ENCODE measurements at regions not wholly inside any gene's neighbourhood (a gene's known extent, or its start where the extent isn't known, plus 50 kb on each side); places are given as distances from the start of the nearest gene placed in this dataset.

DNA sequence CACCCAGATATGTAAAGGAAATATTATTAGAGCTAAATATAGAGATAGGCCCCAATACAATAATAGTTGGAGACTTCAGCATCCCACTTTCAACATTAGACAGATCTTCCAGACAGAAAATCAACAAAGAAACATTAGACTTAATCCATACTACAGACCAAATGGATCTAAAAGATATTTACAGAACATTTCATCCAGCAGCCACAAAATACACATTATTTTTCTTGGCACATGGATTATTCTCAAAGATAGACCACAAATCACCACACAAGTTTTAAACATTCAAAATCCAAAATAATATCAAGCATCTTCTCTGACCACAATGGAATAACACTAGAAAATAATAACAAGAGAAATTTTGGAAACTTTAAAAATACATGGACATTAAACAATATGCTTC, 1159.1 kb upstream of the CITED2 start:
- CTCF ChIA-PET (ENCODE audit: low intra/inter-chr PET ratio): no interaction called here
- POLR2A ChIA-PET: no interaction called here

More for the DNA sequence above, 1159.1 kb upstream of the CITED2 start:
- H3K4me1 ChIP-seq (replicated peaks in 1 of 2; ENCODE audit: control insufficient read depth in 2 of 2, insufficient read depth in 2 of 2, low read length in 2 of 2): no peaks in the 10 kb centered on the region
- H3K36me3 ChIP-seq (ENCODE audit: control insufficient read depth, insufficient read depth, low read length): no peaks in the 10 kb centered on the region
- no peak overlapping the region for H3K27ac ChIP-seq (ENCODE audit: extremely low read depth, low read depth, low read length)
- no peaks in the 10 kb centered on the region for H4K20me1 ChIP-seq (replicated peaks; ENCODE audit: control insufficient read depth, insufficient read depth, low read length)
- H3K4me2 ChIP-seq (ENCODE audit: insufficient read depth, low read length): no peak overlapping the region
- ATAC-seq: no peak
- intact Hi-C loops (cut with micrococcal nuclease): no loop called here
- no peak overlapping the region for H3K4me3 ChIP-seq
- no peaks in the 10 kb centered on the region for H3K27me3 ChIP-seq (ENCODE audit: control insufficient read depth in 2 of 2, insufficient read depth in 2 of 2, low read length in 2 of 2)
- no peak overlapping the region for H2AFZ ChIP-seq (ENCODE audit: low read depth, low read length)
- no peaks in the 10 kb centered on the region for H3K9me1 ChIP-seq (ENCODE audit: control insufficient read depth, insufficient read depth, low read length)
- DNase-seq (ENCODE audit: extremely low read depth in 1 of 4, low spot score in 3 of 4): no peak
- H3K79me2 ChIP-seq (ENCODE audit: control insufficient read depth, insufficient read depth, low read length): no peaks in the 10 kb centered on the region
- TF ChIP-seq PPARD (CRISPR knock-in tag; IDR thresholded peaks at IDR 0.05): no peak
- TF ChIP-seq MLLT1 (IDR thresholded peaks at IDR 0.05): no peak
- TF ChIP-seq ZSCAN29 (IDR thresholded peaks at IDR 0.05): no peak
- TF ChIP-seq, protein P1, sequence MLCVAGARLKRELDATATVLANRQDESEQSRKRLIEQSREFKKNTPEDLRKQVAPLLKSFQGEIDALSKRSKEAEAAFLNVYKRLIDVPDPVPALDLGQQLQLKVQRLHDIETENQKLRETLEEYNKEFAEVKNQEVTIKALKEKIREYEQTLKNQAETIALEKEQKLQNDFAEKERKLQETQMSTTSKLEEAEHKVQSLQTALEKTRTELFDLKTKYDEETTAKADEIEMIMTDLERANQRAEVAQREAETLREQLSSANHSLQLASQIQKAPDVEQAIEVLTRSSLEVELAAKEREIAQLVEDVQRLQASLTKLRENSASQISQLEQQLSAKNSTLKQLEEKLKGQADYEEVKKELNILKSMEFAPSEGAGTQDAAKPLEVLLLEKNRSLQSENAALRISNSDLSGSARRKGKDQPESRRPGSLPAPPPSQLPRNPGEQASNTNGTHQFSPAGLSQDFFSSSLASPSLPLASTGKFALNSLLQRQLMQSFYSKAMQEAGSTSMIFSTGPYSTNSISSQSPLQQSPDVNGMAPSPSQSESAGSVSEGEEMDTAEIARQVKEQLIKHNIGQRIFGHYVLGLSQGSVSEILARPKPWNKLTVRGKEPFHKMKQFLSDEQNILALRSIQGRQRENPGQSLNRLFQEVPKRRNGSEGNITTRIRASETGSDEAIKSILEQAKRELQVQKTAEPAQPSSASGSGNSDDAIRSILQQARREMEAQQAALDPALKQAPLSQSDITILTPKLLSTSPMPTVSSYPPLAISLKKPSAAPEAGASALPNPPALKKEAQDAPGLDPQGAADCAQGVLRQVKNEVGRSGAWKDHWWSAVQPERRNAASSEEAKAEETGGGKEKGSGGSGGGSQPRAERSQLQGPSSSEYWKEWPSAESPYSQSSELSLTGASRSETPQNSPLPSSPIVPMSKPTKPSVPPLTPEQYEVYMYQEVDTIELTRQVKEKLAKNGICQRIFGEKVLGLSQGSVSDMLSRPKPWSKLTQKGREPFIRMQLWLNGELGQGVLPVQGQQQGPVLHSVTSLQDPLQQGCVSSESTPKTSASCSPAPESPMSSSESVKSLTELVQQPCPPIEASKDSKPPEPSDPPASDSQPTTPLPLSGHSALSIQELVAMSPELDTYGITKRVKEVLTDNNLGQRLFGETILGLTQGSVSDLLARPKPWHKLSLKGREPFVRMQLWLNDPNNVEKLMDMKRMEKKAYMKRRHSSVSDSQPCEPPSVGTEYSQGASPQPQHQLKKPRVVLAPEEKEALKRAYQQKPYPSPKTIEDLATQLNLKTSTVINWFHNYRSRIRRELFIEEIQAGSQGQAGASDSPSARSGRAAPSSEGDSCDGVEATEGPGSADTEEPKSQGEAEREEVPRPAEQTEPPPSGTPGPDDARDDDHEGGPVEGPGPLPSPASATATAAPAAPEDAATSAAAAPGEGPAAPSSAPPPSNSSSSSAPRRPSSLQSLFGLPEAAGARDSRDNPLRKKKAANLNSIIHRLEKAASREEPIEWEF (CRISPR knock-in tag; IDR thresholded peaks at IDR 0.05): no peak
- TF ChIP-seq ZBTB12 (CRISPR knock-in tag; IDR thresholded peaks at IDR 0.05): no peak
- no TSS peak for BruUV-seq (replicated peaks)
- no peak for FAIRE-seq
- in situ Hi-C loops (cut with MboI): no loop called here
- H3K9me3 ChIP-seq (replicated peaks; ENCODE audit: control insufficient read depth, insufficient read depth, low read depth, low read length): 0 out of 2 replicates have a peak, but pooled peaks cover 3% of the 10 kb centered on the region
- no peak overlapping the region for H3K9ac ChIP-seq (ENCODE audit: insufficient read depth in 1 of 2, low read depth in 2 of 2, low read length in 2 of 2)

Measured in K562 (cell line).